ENCODE measurements at regions not wholly inside any gene's neighbourhood (a gene's known extent, or its start where the extent isn't known, plus 50 kb on each side); places are given as distances from the start of the nearest gene placed in this dataset.

- no peak for ATAC-seq
- no peak for TF ChIP-seq CSDC2 (CRISPR knock-in tag; IDR thresholded peaks at IDR 0.05)
- TF ChIP-seq PPARA (CRISPR knock-in tag; IDR thresholded peaks at IDR 0.05; ENCODE audit: borderline replicate concordance), result no peak
- TF ChIP-seq ARNTL (CRISPR knock-in tag; IDR thresholded peaks at IDR 0.05; ENCODE audit: borderline replicate concordance, low read depth), result no peak
- TF ChIP-seq ZNF565 (CRISPR knock-in tag; conservative IDR thresholded peaks at IDR 0.05; ENCODE audit: low read depth), result no peak
These were observed 155.1 kb upstream of the TANK start for GRCh38 chr2:161005170-161005569.

GRCh38 chr2:161008311-161008710 lies 151.9 kb upstream of the TANK start:
- TF ChIP-seq ZFP3 (CRISPR knock-in tag; IDR thresholded peaks at IDR 0.05) (no peak), CREB5 (CRISPR knock-in tag; IDR thresholded peaks at IDR 0.05; ENCODE audit: low read depth) (no peak), RARB (CRISPR knock-in tag; IDR thresholded peaks at IDR 0.05) (no peak), CSDC2 (CRISPR knock-in tag; IDR thresholded peaks at IDR 0.05) (no peak), ISL1 (CRISPR knock-in tag; IDR thresholded peaks at IDR 0.05) (no peak), TSHZ2 (CRISPR knock-in tag; IDR thresholded peaks at IDR 0.05) (no peak), ZNF70 (CRISPR knock-in tag; IDR thresholded peaks at IDR 0.05) (no peak), ZNF565 (CRISPR knock-in tag; conservative IDR thresholded peaks at IDR 0.05; ENCODE audit: low read depth) (no peak), ZFP30 (CRISPR knock-in tag; IDR thresholded peaks at IDR 0.05) (no peak), POU6F1 (CRISPR knock-in tag; IDR thresholded peaks at IDR 0.05; ENCODE audit: borderline replicate concordance, low read depth) (no peak), GLIS3 (CRISPR knock-in tag; IDR thresholded peaks at IDR 0.05) (no peak), ZNF8 (CRISPR knock-in tag; IDR thresholded peaks at IDR 0.05) (no peak), PATZ1 (CRISPR knock-in tag; IDR thresholded peaks at IDR 0.05; ENCODE audit: borderline replicate concordance) (no peak), BACH2 (CRISPR knock-in tag; IDR thresholded peaks at IDR 0.05; ENCODE audit: borderline replicate concordance) (no peak), SNAI2 (CRISPR knock-in tag; IDR thresholded peaks at IDR 0.05) (no peak), TCF4 (CRISPR knock-in tag; IDR thresholded peaks at IDR 0.05; ENCODE audit: borderline replicate concordance) (no peak), ESRRG (CRISPR knock-in tag; IDR thresholded peaks at IDR 0.05) (no peak)
- ATAC-seq, result no peak

GRCh38 chr2:161010503-161011015 lies 149.7 kb upstream of the TANK start:
- no peak for ATAC-seq
- TF ChIP-seq POU6F1 (CRISPR knock-in tag; IDR thresholded peaks at IDR 0.05; ENCODE audit: borderline replicate concordance, low read depth) (no peak), PPARA (CRISPR knock-in tag; IDR thresholded peaks at IDR 0.05; ENCODE audit: borderline replicate concordance) (no peak), RARB (CRISPR knock-in tag; IDR thresholded peaks at IDR 0.05) (no peak), ZFP3 (CRISPR knock-in tag; IDR thresholded peaks at IDR 0.05) (no peak), ESRRG (CRISPR knock-in tag; IDR thresholded peaks at IDR 0.05) (no peak), BACH2 (CRISPR knock-in tag; IDR thresholded peaks at IDR 0.05; ENCODE audit: borderline replicate concordance) (no peak), TSHZ2 (CRISPR knock-in tag; IDR thresholded peaks at IDR 0.05) (no peak), CSRNP3 (CRISPR knock-in tag; IDR thresholded peaks at IDR 0.05) (no peak), ZNF8 (CRISPR knock-in tag; IDR thresholded peaks at IDR 0.05) (no peak), ZNF70 (CRISPR knock-in tag; IDR thresholded peaks at IDR 0.05) (no peak), ZFP30 (CRISPR knock-in tag; IDR thresholded peaks at IDR 0.05) (no peak), SNAI2 (CRISPR knock-in tag; IDR thresholded peaks at IDR 0.05) (no peak), CSDC2 (CRISPR knock-in tag; IDR thresholded peaks at IDR 0.05) (no peak), OSR1 (CRISPR knock-in tag; IDR thresholded peaks at IDR 0.05) (no peak), ISL1 (CRISPR knock-in tag; IDR thresholded peaks at IDR 0.05) (no peak)

Data from SK-N-SH treated with all-trans-retinoic acid at 6 μM for 48 hours (cell line).